Kidney glomerular epithelial cell (primary cell): ENCODE measurements at regions not wholly inside any gene's neighbourhood (a gene's known extent, or its start where the extent isn't known, plus 50 kb on each side); places are given as distances from the start of the nearest gene placed in this dataset.

Source experiments
- DNase-seq: peaks from one replicate; lab custom pipeline; 2025; lab: John Stamatoyannopoulos, UW

DNA sequence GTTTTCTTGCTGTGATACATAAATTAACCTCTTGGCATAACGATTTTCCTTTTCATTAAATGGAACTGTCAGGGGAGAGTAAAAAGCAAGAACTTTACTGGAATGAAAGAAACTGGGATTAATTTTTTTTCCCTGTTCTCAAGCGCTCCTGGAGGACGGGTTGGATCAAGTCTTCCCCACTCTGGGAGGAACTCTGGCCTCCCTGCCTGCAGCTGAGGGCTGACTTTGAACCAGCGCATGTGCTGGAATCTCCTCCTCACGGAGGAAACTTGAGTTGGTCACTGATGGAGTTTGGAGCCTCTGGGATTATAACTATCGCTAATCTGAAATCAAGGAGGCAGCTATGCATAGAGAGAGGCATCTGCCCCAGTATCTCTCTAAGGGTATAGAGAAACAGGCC lies 406.4 kb upstream of the TMEM132C start:
- DNase-seq = no peak

DNA sequence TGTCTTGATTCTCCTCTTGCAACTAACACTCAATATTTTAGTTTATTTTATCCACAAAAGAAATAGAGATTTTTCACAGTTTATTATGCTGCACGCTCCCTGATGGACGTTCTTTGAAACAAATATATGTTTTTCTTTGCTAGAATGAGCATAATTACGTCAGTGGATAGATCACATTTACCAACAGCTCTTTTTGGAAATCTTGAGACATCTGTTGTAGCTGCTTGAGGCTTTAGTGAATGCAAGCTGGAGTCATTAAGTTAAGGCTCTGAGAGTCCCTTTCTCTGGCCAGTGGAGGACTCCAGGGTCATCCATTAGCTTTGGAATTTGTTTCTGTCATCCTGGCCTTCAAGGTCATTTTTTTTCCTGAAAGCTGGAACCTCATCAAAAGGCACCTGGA lies 405.6 kb upstream of the TMEM132C start:
- DNase-seq = no peak

DNA sequence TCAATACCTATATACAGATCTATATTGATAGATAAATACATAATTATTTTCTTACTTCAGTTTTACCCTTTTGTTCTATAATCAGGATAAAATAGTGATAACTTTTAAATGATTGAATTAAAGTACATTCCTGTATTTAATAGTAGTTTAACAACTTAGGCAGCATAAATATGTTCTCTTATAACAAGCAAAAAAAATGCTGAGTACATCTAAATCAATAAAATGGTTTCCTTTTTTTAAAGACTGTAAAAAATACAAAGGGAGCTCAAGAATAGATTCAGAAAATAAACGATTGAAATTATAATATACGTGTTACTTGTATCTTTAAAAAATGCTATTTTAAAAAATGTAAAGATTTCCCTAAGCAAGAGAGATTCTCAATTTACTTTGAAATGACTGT lies 393.7 kb upstream of the TMEM132C start:
- DNase-seq = no peak

- no peak for DNase-seq
Observed at GRCh38 chr12:127881371-127882140, 385.4 kb upstream of the TMEM132C start.

DNA sequence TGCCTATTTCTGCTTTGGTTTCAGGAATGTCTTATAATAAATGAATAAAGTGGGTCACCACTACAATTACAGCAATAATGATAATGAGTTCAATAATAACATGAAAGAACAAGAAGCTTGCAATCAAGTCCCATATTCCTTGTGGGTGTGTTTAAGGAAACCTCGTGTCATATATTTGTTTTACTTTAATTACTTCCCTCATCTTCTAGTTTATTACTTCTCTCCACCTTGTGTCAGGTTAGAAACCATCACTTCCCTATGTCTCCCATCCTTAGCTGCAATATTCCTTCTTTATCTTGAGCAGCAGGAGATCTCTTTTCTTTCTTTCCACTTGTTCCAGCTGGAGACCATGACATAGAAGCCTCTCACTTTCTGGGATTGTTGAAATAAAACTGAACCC lies 384.0 kb upstream of the TMEM132C start:
- DNase-seq = no peak

DNA sequence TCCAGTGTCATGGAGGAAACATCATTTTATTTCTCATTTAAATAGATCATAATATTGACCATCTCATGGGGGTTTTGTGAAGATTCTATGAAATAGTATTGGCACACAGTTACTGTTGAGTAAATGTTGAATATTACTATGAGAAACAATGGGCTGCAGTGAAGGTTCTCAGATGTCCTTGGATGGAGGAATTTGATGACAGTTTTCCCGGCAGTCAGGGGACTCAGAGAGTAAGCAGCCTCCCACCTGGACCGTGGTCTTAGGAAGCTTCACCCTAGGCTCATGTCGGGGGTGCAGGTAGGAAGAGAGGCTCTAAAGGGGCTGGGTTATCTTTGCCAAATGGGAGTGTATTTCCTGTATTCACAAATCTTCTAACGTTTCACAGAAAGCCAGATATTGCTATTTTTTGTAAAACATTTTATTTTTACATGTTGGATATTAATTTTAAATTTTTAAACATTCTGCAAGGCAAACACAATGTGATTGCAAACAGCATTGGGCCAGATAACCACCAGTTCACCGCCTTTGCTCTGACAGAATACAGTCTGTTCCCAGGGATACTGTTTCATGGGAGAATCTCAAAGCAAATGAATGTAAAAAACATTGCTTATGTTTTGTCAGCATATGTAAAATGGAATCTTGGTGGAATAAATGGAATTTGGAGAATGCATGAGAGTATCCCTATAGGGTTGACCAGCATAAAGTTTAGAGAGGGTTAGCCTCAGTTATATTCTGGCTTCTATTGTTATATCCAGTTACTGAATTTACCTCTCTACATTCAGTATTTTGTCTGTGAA lies 380.8 kb upstream of the TMEM132C start:
- DNase-seq = no peak

DNA sequence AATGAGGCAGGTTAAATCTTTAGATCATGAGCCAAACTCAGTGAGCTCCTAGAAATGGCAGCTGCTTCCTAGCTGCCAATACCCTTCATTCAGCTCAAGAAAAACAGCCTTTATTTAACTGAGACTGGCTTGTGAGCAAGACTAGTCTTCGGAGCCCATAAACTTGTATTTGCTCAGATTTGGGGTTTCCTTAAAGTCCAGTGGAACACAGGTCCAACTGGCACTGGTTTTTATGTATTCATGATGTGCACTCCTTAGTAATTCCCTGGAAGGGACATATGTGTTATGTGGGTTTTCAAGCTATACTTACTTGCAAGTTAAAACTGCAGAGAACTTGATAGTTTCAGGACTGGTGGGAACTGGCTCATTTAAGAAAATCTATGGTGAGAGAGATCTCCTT lies 380.1 kb upstream of the TMEM132C start:
- DNase-seq = no peak

GRCh38 chr12:127888943-127889719 lies 377.8 kb upstream of the TMEM132C start:
- no peak for DNase-seq

DNA sequence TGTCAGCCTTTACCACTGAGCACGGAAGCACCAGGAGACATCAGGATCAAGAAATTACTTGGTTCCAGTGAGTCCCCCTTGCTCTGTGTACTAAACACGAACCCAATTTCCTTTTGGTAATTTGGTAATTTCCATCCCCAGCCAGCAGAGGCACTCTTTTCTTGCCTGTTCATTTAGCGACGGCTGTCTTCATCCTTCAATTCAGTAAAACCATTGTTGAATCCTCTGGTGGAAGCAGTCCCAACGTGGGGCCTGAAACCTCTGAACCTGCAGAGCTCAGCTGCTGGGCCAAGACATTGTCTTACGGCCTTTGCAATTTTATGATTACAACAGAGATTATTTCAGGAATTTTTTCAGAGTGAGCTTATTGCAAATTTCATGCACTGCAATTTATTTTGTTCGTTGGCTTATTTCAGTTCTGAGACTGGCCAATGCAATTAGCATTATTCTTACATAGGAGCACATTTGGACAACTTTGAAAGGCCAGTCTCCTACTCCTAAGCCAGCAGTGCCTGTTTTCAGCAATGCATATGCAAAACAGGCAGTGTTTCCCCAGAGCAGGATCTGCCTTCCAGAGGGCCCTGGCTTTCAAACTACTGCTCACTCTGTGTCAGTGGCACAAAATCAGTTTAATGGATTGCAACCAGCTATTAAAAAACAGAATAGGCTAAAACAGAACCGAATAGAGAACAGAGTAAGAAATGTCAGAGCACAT lies 372.9 kb upstream of the TMEM132C start:
- no peak for DNase-seq

GRCh38 chr12:127896661-127897060 lies 370.3 kb upstream of the TMEM132C start:
- no peak for DNase-seq

DNA sequence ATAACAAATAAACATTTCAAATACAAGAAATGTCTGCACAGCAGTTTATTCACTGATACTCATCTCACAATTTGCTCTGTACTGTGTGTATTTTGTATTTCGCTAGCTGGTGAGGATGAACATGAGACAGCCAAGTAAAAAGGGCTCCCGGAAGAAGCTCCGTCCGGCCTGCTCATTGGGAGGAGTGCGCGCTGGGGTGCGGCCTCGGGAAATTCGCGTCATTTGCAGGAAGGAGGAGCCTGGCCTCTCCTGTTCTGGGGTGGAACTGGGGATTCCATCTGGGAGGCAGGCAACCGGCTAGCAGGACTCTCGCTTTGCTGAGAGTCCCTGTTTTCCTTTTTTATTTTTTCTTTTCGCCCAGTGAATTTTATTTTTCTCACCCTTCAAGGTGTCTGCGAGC lies 368.4 kb upstream of the TMEM132C start:
- DNase-seq = no peak

DNA sequence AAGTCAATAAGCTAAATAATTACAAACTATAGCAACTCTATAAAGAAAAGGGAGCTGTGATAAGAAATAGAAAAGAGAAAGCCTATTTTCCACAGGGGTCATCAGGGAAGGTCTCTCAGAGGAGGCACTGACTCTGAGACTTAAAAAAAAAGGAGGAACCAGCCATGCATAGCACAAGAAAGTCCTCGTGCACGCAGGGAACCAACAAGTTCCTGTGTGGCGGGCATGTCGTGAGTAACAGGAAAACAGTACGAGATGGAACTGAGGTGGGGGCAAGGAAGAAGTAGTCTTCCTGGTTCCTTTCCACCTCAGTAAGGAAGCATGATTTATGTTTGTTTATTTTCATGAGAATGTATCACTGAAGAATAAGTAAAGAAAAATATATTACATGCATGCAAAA lies 367.0 kb upstream of the TMEM132C start:
- no peak for DNase-seq

DNA sequence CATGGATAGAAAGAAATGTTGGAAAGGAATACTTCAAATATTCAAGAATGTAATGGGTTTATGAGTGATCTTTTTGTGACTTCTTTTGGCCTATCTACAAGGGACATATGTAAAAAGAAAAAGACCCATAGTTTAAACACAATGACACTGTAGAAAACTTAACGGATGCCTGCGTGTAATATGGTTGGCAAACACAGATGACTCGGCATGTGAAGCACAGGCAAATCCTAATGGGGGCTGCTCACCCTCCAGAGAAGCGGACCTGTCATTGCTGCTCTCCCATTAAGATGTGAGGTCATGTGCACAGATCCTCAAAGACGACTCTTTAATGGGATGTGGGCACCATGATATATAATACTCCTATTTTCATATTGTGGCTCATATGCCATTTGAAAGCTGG lies 366.6 kb upstream of the TMEM132C start:
- DNase-seq = no peak

GRCh38 chr12:127903146-127903545 lies 363.8 kb upstream of the TMEM132C start:
- DNase-seq = peak; percentile 67

DNA sequence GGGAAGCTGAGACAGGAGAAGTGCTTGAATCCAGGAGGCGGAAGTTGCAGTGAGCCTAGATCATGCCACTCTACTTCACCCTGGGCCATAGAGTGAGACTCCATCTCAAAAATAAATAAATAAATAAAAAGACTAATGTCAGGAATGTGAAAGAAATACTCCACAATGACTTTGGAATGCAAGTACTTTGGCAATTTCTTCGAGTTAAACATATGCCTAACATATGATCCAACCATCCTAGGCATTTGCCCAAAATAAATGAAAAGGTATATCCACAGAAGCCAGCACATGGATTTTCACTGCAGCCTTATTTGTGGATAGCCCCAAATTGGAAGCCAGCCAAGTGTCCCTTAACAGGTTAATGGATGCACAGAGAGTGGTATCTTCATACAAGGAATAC lies 357.9 kb upstream of the TMEM132C start:
- no peak for DNase-seq

DNA sequence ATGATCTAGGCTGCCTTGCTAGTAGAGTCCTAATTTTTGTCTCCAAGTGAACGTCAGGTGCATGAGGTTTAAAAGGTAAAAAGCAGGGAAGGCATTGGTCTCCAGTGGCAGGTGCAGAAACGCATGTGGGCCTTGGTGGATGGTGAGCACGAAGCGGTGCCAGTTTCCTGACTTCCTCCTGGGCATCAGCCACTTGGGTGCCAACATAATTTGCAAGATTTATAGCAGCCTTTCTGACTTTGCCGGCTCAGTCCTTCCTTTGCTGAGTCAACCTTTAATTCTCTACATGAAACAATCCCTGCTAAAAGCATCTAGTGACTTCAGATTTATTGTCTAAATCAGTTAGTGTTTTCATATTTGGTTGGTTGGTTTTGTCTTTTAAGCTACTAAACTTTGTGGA lies 355.7 kb upstream of the TMEM132C start:
- DNase-seq = no peak

DNA sequence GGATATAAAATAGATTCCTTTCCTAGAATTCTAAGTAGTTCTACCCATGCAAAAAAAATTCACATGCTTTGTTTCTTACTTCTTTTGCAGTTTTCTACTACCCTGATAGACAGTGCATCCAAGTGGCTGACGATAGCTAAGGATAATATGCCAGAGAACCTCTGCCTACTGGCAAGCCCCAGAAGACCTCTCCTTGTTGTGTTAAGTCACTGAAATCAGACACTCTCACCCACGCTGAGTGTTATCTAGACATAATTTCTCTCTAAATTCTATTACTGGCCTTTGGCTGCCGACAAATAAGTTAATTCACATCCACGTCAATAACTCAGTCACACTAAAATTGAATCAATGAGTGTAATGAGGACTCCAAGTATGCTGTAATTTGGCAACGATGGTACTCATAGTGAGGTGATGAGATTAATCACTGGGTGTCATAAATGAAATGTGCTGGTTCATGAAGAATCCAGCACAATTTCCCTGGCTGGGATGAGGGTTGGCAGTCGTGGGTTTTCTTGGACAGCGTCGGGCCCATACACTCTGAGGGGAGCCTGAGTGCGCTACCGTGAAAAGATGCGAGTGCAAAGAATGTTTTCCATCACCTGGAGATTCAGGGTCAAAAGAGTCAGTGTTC lies 354.8 kb upstream of the TMEM132C start:
- DNase-seq = no peak

DNA sequence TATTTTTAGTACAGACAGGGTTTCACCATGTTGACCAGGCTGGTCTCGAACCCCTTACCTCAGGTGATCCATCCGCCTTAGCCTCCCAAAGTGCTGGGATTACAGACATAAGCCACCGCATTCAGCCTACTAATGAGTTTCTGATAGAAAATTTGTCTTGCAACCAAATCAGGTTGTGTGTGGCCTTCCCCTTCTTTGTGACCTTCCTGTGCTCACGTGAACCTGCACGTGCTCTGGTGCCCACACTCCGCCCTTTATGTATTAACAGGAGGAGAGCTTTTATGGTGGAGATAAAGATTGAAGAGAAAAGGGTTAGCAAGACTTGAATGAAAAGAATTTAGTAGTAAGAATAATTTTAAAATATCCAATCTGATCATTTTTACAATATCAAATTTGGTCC lies 343.5 kb upstream of the TMEM132C start:
- no peak for DNase-seq

DNA sequence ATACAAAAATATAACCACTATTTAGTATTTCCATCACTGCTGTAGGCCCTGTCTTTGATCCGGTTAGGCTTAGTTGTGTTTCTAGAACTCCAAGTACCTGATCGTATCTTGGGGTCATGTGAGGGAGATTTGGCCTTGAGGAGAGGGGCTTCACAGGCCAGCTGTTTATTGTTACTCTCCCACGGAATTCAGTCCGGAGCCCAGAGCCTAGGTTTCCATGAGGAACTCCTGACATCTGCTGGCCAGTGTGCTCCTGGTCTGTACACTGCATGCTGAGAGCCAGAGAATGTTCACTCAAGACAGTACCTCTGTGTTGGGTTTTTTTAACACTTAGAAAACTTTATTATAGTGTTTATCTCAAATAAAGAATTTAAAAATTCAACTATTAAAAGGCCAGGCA lies 341.0 kb upstream of the TMEM132C start:
- DNase-seq = no peak

- no peak for DNase-seq
Observed at GRCh38 chr12:127928178-127928577, 338.8 kb upstream of the TMEM132C start.
